H9 (cell line): ENCODE measurements at regions not wholly inside any gene's neighbourhood (a gene's known extent, or its start where the extent isn't known, plus 50 kb on each side); places are given as distances from the start of the nearest gene placed in this dataset.
"Not testable (repeated sequence)": the region's sequence is repeated elsewhere in the genome, so short reads cannot be mapped to it uniquely, and the experiment has no call there.

Source experiments
- DNase-seq: peaks from one replicate; pipeline ENCODE4 v3.0.0-alpha.2; 2017
- H2AFZ ChIP-seq: one replicate; pipeline ENCODE4 v1.6.1; 2013; ENCODE audit warnings: mild to moderate bottlenecking, low read length, control low read depth, moderate library complexity
- H2AK5ac ChIP-seq: 2 replicates; pipeline ENCODE4 v1.6.1; 2013; ENCODE audit warnings: low read length, control low read depth, mixed read lengths; ENCODE audit not compliant: insufficient read length
- H2BK120ac ChIP-seq: one replicate; pipeline ENCODE4 v1.6.1; 2013; ENCODE audit warnings: low read depth, mild to moderate bottlenecking, low read length, control low read depth, inconsistent platforms; ENCODE audit not compliant: poor library complexity, severe bottlenecking
- H2BK12ac ChIP-seq: 2 replicates; pipeline ENCODE4 v1.6.1; 2013; ENCODE audit warnings: low read length, control low read depth, mixed read lengths, low read depth; ENCODE audit not compliant: insufficient read length
- H2BK15ac ChIP-seq: 2 replicates; pipeline ENCODE4 v1.6.1; 2013; ENCODE audit warnings: low read depth, low read length, control low read depth
- H2BK20ac ChIP-seq: one replicate; pipeline ENCODE4 v1.6.1; 2013; ENCODE audit warnings: low read depth, mild to moderate bottlenecking, low read length, control low read depth, inconsistent platforms; ENCODE audit not compliant: poor library complexity, severe bottlenecking
- H2BK5ac ChIP-seq: 2 replicates; pipeline ENCODE4 v1.6.1; 2013; ENCODE audit warnings: low read length, control low read depth, mixed read lengths; ENCODE audit not compliant: insufficient read length
- H3K14ac ChIP-seq: 2 replicates; pipeline ENCODE4 v1.6.1; 2013; ENCODE audit warnings: low read length, control low read depth; ENCODE audit not compliant: insufficient read depth
- H3K18ac ChIP-seq: 2 replicates; pipeline ENCODE4 v1.6.1; 2013; ENCODE audit warnings: low read depth, mild to moderate bottlenecking, mixed read lengths, low read length, control low read depth; ENCODE audit not compliant: insufficient read length
- H3K23ac ChIP-seq: 2 replicates; pipeline ENCODE4 v1.6.1; 2013; ENCODE audit warnings: low read length, control low read depth, mixed read lengths, low read depth; ENCODE audit not compliant: insufficient read length
- H3K23me2 ChIP-seq: 2 replicates; pipeline ENCODE4 v1.6.1; 2013; ENCODE audit warnings: low read depth, mild to moderate bottlenecking, mixed read lengths, low read length, control low read depth; ENCODE audit not compliant: insufficient read length, poor library complexity, severe bottlenecking
- H3K27ac ChIP-seq: 2 replicates; pipeline ENCODE4 v1.5.1; 2013; ENCODE audit warnings: low read length, control low read depth, mixed read lengths, low read depth; ENCODE audit not compliant: insufficient read length
- H3K27me3 ChIP-seq: 2 replicates; pipeline ENCODE4 v1.6.1; 2013; ENCODE audit warnings: low read length, control low read depth, inconsistent platforms; ENCODE audit not compliant: insufficient read depth
- H3K4ac ChIP-seq: 2 replicates; pipeline ENCODE4 v1.6.1; 2013; ENCODE audit warnings: low read depth, mild to moderate bottlenecking, control low read depth, inconsistent platforms, low read length, moderate library complexity
- H3K4me1 ChIP-seq: 2 replicates; pipeline ENCODE4 v1.6.1; 2013; ENCODE audit warnings: low read length, control low read depth, inconsistent platforms; ENCODE audit not compliant: insufficient read depth
- H3K4me2 ChIP-seq: 2 replicates; pipeline ENCODE4 v1.6.1; 2013; ENCODE audit warnings: low read length, control low read depth, mixed read lengths; ENCODE audit not compliant: insufficient read length, insufficient read depth
- H3K56ac ChIP-seq: 2 replicates; pipeline ENCODE4 v1.6.1; 2013; ENCODE audit warnings: low read depth, mild to moderate bottlenecking, mixed read lengths, low read length, control low read depth; ENCODE audit not compliant: insufficient read length
- H3K79me1 ChIP-seq: 2 replicates; pipeline ENCODE4 v1.6.1; 2013; ENCODE audit warnings: low read depth, mild to moderate bottlenecking, moderate library complexity, low read length, control low read depth, inconsistent platforms; ENCODE audit not compliant: insufficient read depth, poor library complexity, severe bottlenecking
- H3K79me2 ChIP-seq: 2 replicates; pipeline ENCODE4 v1.6.1; 2013; ENCODE audit warnings: low read length, control low read depth, inconsistent platforms; ENCODE audit not compliant: insufficient read depth
- H3K9ac ChIP-seq: 2 replicates; pipeline ENCODE4 v1.6.1; 2013; ENCODE audit warnings: low read length, control low read depth, mixed read lengths; ENCODE audit not compliant: insufficient read length; ENCODE audit errors: extremely low read depth
- H3K9me3 ChIP-seq: one replicate; pipeline ENCODE4 v1.6.1; 2013; ENCODE audit warnings: low read depth, low read length, inconsistent platforms; ENCODE audit not compliant: control insufficient read depth
- H3T11ph ChIP-seq: one replicate; pipeline ENCODE4 v1.6.1; 2013; ENCODE audit warnings: mild to moderate bottlenecking, low read length, control low read depth, inconsistent platforms
- H4K20me1 ChIP-seq: one replicate; pipeline ENCODE4 v1.6.1; 2013; ENCODE audit not compliant: control insufficient read depth, insufficient read length, insufficient read depth
- H4K5ac ChIP-seq: 2 replicates; pipeline ENCODE4 v1.6.1; 2013; ENCODE audit warnings: low read depth, mild to moderate bottlenecking, mixed read lengths, low read length, control low read depth; ENCODE audit not compliant: insufficient read length
- H4K8ac ChIP-seq: replicated peaks from 2 replicates; pipeline ENCODE4 v1.6.1; 2013; ENCODE audit warnings: low read length, control low read depth, mixed read lengths, low read depth; ENCODE audit not compliant: insufficient read length
- H4K91ac ChIP-seq: 2 replicates; pipeline ENCODE4 v1.6.1; 2013; ENCODE audit warnings: low read depth, mild to moderate bottlenecking, moderate library complexity, mixed read lengths, low read length, control low read depth; ENCODE audit not compliant: insufficient read length
- H3K27ac Mint-ChIP-seq, 3 experiments: 2 replicates in 2 of 3; 3 replicates in 1 of 3; pipeline ENCODE4 v1.8.0; 2020 to 2021; ENCODE audit warnings: mixed read lengths in 3 of 3, mild to moderate bottlenecking in 1 of 3, moderate library complexity in 1 of 3
- H3K27me3 Mint-ChIP-seq: 2 replicates; pipeline ENCODE4 v1.8.0; 2021; ENCODE audit warnings: low read depth, mild to moderate bottlenecking, moderate library complexity, mixed read lengths
- H3K36me3 Mint-ChIP-seq, 3 experiments: 2 replicates in 2 of 3; 3 replicates in 1 of 3; pipeline ENCODE4 v1.8.0; 2020 to 2021; ENCODE audit warnings: low read depth in 3 of 3, mixed read lengths in 3 of 3; ENCODE audit not compliant: insufficient read depth in 1 of 3
- H3K4me1 Mint-ChIP-seq, 2 experiments: 2 replicates each; pipeline ENCODE4 v1.8.0; 2020; ENCODE audit warnings: mixed read lengths in 2 of 2
- H3K4me3 Mint-ChIP-seq, 2 experiments: 2 replicates in 1 of 2; 3 replicates in 1 of 2; pipeline ENCODE4 v1.8.0; 2020 to 2021; ENCODE audit warnings: mild to moderate bottlenecking in 2 of 2, mixed read lengths in 2 of 2, moderate library complexity in 1 of 2
- H3K9me3 Mint-ChIP-seq, 2 experiments: 2 replicates in 1 of 2; 3 replicates in 1 of 2; pipeline ENCODE4 v1.8.0; 2020; ENCODE audit warnings: mild to moderate bottlenecking in 2 of 2, mixed read lengths in 2 of 2, moderate library complexity in 1 of 2
- WGBS: extraction: QIAGEN DNeasy Blood & Tissue Kit; methylation state at CpG from one replicate; pipeline ENCODE4 v1.1.7; 2013; ENCODE audit warnings: missing lambda C conversion rate, low lambda C conversion rate, mixed read lengths; ENCODE audit not compliant: insufficient read length; ENCODE audit errors: extremely low coverage; 5-methylcytosine and 5-hydroxymethylcytosine counted together

- not testable (repeated sequence) for H2BK12ac ChIP-seq, H2BK120ac ChIP-seq, H3K27me3 ChIP-seq, H3K27ac ChIP-seq, H3T11ph ChIP-seq, H3K79me2 ChIP-seq, H2BK15ac ChIP-seq, H4K91ac ChIP-seq, H3K4me2 ChIP-seq, H3K27me3 Mint-ChIP-seq, H2BK5ac ChIP-seq, H2AFZ ChIP-seq, H3K56ac ChIP-seq, H3K4me1 Mint-ChIP-seq, H4K5ac ChIP-seq, H3K9ac ChIP-seq, H3K23me2 ChIP-seq, H3K4me1 ChIP-seq, H3K79me1 ChIP-seq, H2BK20ac ChIP-seq, H3K23ac ChIP-seq, H3K9me3 ChIP-seq, H3K4ac ChIP-seq, H3K4me3 Mint-ChIP-seq, H3K27ac Mint-ChIP-seq, H3K36me3 Mint-ChIP-seq, H4K8ac ChIP-seq, H3K18ac ChIP-seq, H3K14ac ChIP-seq, H4K20me1 ChIP-seq, DNase-seq, H2AK5ac ChIP-seq
- no CpG with 5 or more reads among the region's 16 CpGs for WGBS
- H3K9me3 Mint-ChIP-seq: peaks cover 41 to 42% of the 10 kb centered on the region in 2 experiments
These were observed 382.5 kb downstream of the SPATA31A7 start for GRCh38 chr9:61572364-61572763.

- H4K20me1 ChIP-seq, H3K4me1 Mint-ChIP-seq, H3K4me1 ChIP-seq, H3K14ac ChIP-seq, DNase-seq, H3K27me3 ChIP-seq, H3K23me2 ChIP-seq, H3K56ac ChIP-seq, H3K36me3 Mint-ChIP-seq, H3K18ac ChIP-seq, H4K5ac ChIP-seq, H3K9me3 ChIP-seq, H3K23ac ChIP-seq, H2BK120ac ChIP-seq, H3K79me1 ChIP-seq, H3K27ac ChIP-seq, H2BK20ac ChIP-seq, H3K79me2 ChIP-seq, H3K27ac Mint-ChIP-seq, H3K4me3 Mint-ChIP-seq, H2AK5ac ChIP-seq, H2BK15ac ChIP-seq, H3K4me2 ChIP-seq, H4K91ac ChIP-seq, H3K9ac ChIP-seq, H3K4ac ChIP-seq, H4K8ac ChIP-seq, H3T11ph ChIP-seq, H2BK12ac ChIP-seq, H3K27me3 Mint-ChIP-seq, H2AFZ ChIP-seq, H2BK5ac ChIP-seq: not testable (repeated sequence)
- WGBS: no CpG with 5 or more reads among the region's 4 CpGs
- peaks cover 43% of the 10 kb centered on the region in 2 experiments for H3K9me3 Mint-ChIP-seq
These were observed 383.6 kb downstream of the SPATA31A7 start for GRCh38 chr9:61573432-61573831.
